ENCODE measurements at regions not wholly inside any gene's neighbourhood (a gene's known extent, or its start where the extent isn't known, plus 50 kb on each side); places are given as distances from the start of the nearest gene placed in this dataset.
A peak's percentile ranks its signal among the peaks of the same experiment; 100 is the strongest.
"Not testable (repeated sequence)": the region's sequence is repeated elsewhere in the genome, so short reads cannot be mapped to it uniquely, and the experiment has no call there.

- no peaks in the 10 kb centered on the region for H3K4me1 Mint-ChIP-seq
- Histone ChIP-seq H3K4me1 (ENCODE audit: control insufficient read depth, insufficient read depth, low read length, poor library complexity, severe bottlenecking) (no peaks in the 10 kb centered on the region), H3K27me3 (ENCODE audit: control insufficient read depth, insufficient read depth, low read length) (no peaks in the 10 kb centered on the region), H3K27ac (ENCODE audit: insufficient read depth, low read length, poor library complexity, severe bottlenecking) (no peak overlapping the region), H3K4me3 (ENCODE audit: low read depth, low read length) (no peak overlapping the region), H3K9me3 (ENCODE audit: control insufficient read depth in 2 of 2, low read length in 2 of 2) (peaks cover 0 to 23% of the 10 kb centered on the region in 2 experiments), H3K36me3 (ENCODE audit: control insufficient read depth, insufficient read depth, low read length) (no peaks in the 10 kb centered on the region)
- no peaks in the 10 kb centered on the region for H3K27me3 Mint-ChIP-seq
- no peak overlapping the region for H3K27ac Mint-ChIP-seq
- peaks cover 0 to 25% (median 11%) of the 10 kb centered on the region in 7 donors for H3K9me3 Mint-ChIP-seq
- DNase-seq (no peak), ATAC-seq (ENCODE audit: low read depth in 2 of 2) (no peak)
- H3K36me3 Mint-ChIP-seq = no peaks in the 10 kb centered on the region
- no peak overlapping the region for H3K4me3 Mint-ChIP-seq
These were observed 1514.8 kb upstream of the DEFB115 start for GRCh38 chr20:29742699-29743100.

GRCh38 chr20:29743101-29743931 lies 1514.1 kb upstream of the DEFB115 start:
- Mint-ChIP-seq H3K4me1 (no peaks in the 10 kb centered on the region), H3K36me3 (no peaks in the 10 kb centered on the region), H3K9me3 (peaks cover 0 to 18% (median 7%) of the 10 kb centered on the region in 7 donors), H3K27ac (no peak overlapping the region), H3K27me3 (no peaks in the 10 kb centered on the region), H3K4me3 (no peak overlapping the region)
- Histone ChIP-seq H3K27me3 (ENCODE audit: control insufficient read depth, insufficient read depth, low read length) (no peaks in the 10 kb centered on the region), H3K9me3 (ENCODE audit: control insufficient read depth in 2 of 2, low read length in 2 of 2) (peaks cover 0 to 23% of the 10 kb centered on the region in 2 experiments), H3K27ac (ENCODE audit: insufficient read depth, low read length, poor library complexity, severe bottlenecking) (no peak overlapping the region), H3K4me3 (ENCODE audit: low read depth, low read length) (no peak overlapping the region), H3K4me1 (ENCODE audit: control insufficient read depth, insufficient read depth, low read length, poor library complexity, severe bottlenecking) (no peaks in the 10 kb centered on the region), H3K36me3 (ENCODE audit: control insufficient read depth, insufficient read depth, low read length) (no peaks in the 10 kb centered on the region)
- ATAC-seq (ENCODE audit: low read depth in 2 of 2) (no peak), DNase-seq (no peak)

GRCh38 chr20:29744071-29744470 lies 1513.4 kb upstream of the DEFB115 start:
- Mint-ChIP-seq H3K27me3 (no peaks in the 10 kb centered on the region), H3K4me3 (no peak overlapping the region), H3K9me3 (peaks cover 0 to 14% (median 5%) of the 10 kb centered on the region in 7 donors), H3K4me1 (no peaks in the 10 kb centered on the region), H3K36me3 (no peaks in the 10 kb centered on the region), H3K27ac (no peak overlapping the region)
- Histone ChIP-seq H3K9me3 (ENCODE audit: control insufficient read depth in 2 of 2, low read length in 2 of 2) (peaks cover 0 to 23% of the 10 kb centered on the region in 2 experiments), H3K4me3 (ENCODE audit: low read depth, low read length) (no peak overlapping the region), H3K36me3 (ENCODE audit: control insufficient read depth, insufficient read depth, low read length) (no peaks in the 10 kb centered on the region), H3K27me3 (ENCODE audit: control insufficient read depth, insufficient read depth, low read length) (no peaks in the 10 kb centered on the region), H3K27ac (ENCODE audit: insufficient read depth, low read length, poor library complexity, severe bottlenecking) (no peak overlapping the region), H3K4me1 (ENCODE audit: control insufficient read depth, insufficient read depth, low read length, poor library complexity, severe bottlenecking) (no peaks in the 10 kb centered on the region)
- no peak for DNase-seq
- no peak for ATAC-seq (ENCODE audit: low read depth in 2 of 2)

GRCh38 chr20:29745534-29746245 lies 1511.8 kb upstream of the DEFB115 start:
- H3K4me1 Mint-ChIP-seq; H3K4me1 ChIP-seq (ENCODE audit: control insufficient read depth, insufficient read depth, low read length, poor library complexity, severe bottlenecking); H3K36me3 Mint-ChIP-seq; ATAC-seq (ENCODE audit: low read depth in 2 of 2); H3K27me3 ChIP-seq (ENCODE audit: control insufficient read depth, insufficient read depth, low read length); H3K27ac Mint-ChIP-seq; DNase-seq; H3K27ac ChIP-seq (ENCODE audit: insufficient read depth, low read length, poor library complexity, severe bottlenecking); H3K36me3 ChIP-seq (ENCODE audit: control insufficient read depth, insufficient read depth, low read length); H3K27me3 Mint-ChIP-seq; H3K4me3 ChIP-seq (ENCODE audit: low read depth, low read length): not testable (repeated sequence)
- Mint-ChIP-seq H3K4me3 (peak overlapping the region in 1 of 4 donors; percentile 15), H3K9me3 (peaks cover 0 to 14% (median 6%) of the 10 kb centered on the region in 7 donors)
- peaks cover 0 to 26% of the 10 kb centered on the region in 2 experiments for H3K9me3 ChIP-seq (ENCODE audit: control insufficient read depth in 2 of 2, low read length in 2 of 2)

GRCh38 chr20:29750268-29750899 lies 1507.1 kb upstream of the DEFB115 start:
- no peak overlapping the region for H3K4me3 ChIP-seq (ENCODE audit: low read depth, low read length)
- H3K4me1 ChIP-seq (ENCODE audit: control insufficient read depth, insufficient read depth, low read length, poor library complexity, severe bottlenecking) = no peaks in the 10 kb centered on the region
- DNase-seq (no peak), ATAC-seq (ENCODE audit: low read depth in 2 of 2) (no peak)
- H3K4me3 Mint-ChIP-seq = no peak overlapping the region
- H3K36me3 Mint-ChIP-seq = peaks cover 3% of the 10 kb centered on the region
- no peak overlapping the region for H3K27ac Mint-ChIP-seq
- H3K27ac ChIP-seq (ENCODE audit: insufficient read depth, low read length, poor library complexity, severe bottlenecking) = no peak overlapping the region
- H3K36me3 ChIP-seq (ENCODE audit: control insufficient read depth, insufficient read depth, low read length) = no peaks in the 10 kb centered on the region
- H3K9me3 Mint-ChIP-seq = peaks cover 0 to 43% (median 10%) of the 10 kb centered on the region in 7 donors
- H3K9me3 ChIP-seq (ENCODE audit: control insufficient read depth in 2 of 2, low read length in 2 of 2) = peaks cover 0 to 5% of the 10 kb centered on the region in 2 experiments
- no peaks in the 10 kb centered on the region for H3K27me3 ChIP-seq (ENCODE audit: control insufficient read depth, insufficient read depth, low read length)
- H3K27me3 Mint-ChIP-seq = no peaks in the 10 kb centered on the region
- H3K4me1 Mint-ChIP-seq = peaks cover 2 to 12% (median 9%) of the 10 kb centered on the region in 4 donors

GRCh38 chr20:29752644-29753425 lies 1504.6 kb upstream of the DEFB115 start:
- H3K4me1 ChIP-seq (ENCODE audit: control insufficient read depth, insufficient read depth, low read length, poor library complexity, severe bottlenecking); H3K27ac Mint-ChIP-seq; ATAC-seq (ENCODE audit: low read depth in 2 of 2); H3K27me3 Mint-ChIP-seq; H3K36me3 Mint-ChIP-seq; H3K27me3 ChIP-seq (ENCODE audit: control insufficient read depth, insufficient read depth, low read length); H3K4me3 ChIP-seq (ENCODE audit: low read depth, low read length); H3K27ac ChIP-seq (ENCODE audit: insufficient read depth, low read length, poor library complexity, severe bottlenecking); H3K36me3 ChIP-seq (ENCODE audit: control insufficient read depth, insufficient read depth, low read length); H3K9me3 ChIP-seq (ENCODE audit: control insufficient read depth in 2 of 2, low read length in 2 of 2); DNase-seq: not testable (repeated sequence)
- H3K9me3 Mint-ChIP-seq = peaks cover 0 to 45% (median 10%) of the 10 kb centered on the region in 7 donors
- H3K4me3 Mint-ChIP-seq = peak overlapping the region in 2 of 4 donors; percentile 43 to 83
- H3K4me1 Mint-ChIP-seq = peaks cover 2 to 12% (median 9%) of the 10 kb centered on the region in 4 donors

- not testable (repeated sequence) for ATAC-seq (ENCODE audit: low read depth in 2 of 2); H3K27ac ChIP-seq (ENCODE audit: insufficient read depth, low read length, poor library complexity, severe bottlenecking); H3K27me3 ChIP-seq (ENCODE audit: control insufficient read depth, insufficient read depth, low read length); H3K27ac Mint-ChIP-seq; H3K27me3 Mint-ChIP-seq; H3K4me1 ChIP-seq (ENCODE audit: control insufficient read depth, insufficient read depth, low read length, poor library complexity, severe bottlenecking); H3K9me3 ChIP-seq (ENCODE audit: control insufficient read depth in 2 of 2, low read length in 2 of 2); DNase-seq; H3K36me3 Mint-ChIP-seq; H3K36me3 ChIP-seq (ENCODE audit: control insufficient read depth, insufficient read depth, low read length); H3K4me3 ChIP-seq (ENCODE audit: low read depth, low read length)
- H3K4me3 Mint-ChIP-seq = peak overlapping the region in 2 of 4 donors; percentile 43 to 83
- peaks cover 0 to 45% (median 10%) of the 10 kb centered on the region in 7 donors for H3K9me3 Mint-ChIP-seq
- H3K4me1 Mint-ChIP-seq = peaks cover 2 to 12% (median 9%) of the 10 kb centered on the region in 4 donors
These were observed 1504.1 kb upstream of the DEFB115 start for GRCh38 chr20:29753426-29753746.
